ENCODE measurements at regions not wholly inside any gene's neighbourhood (a gene's known extent, or its start where the extent isn't known, plus 50 kb on each side); places are given as distances from the start of the nearest gene placed in this dataset.

- TF ChIP-seq BHLHE40 (IDR thresholded peaks at IDR 0.05; ENCODE audit: low read depth, low read length) (no peak), EHF (CRISPR knock-in tag; IDR thresholded peaks at IDR 0.05) (no peak), EP300 (IDR thresholded peaks at IDR 0.05) (no peak), RNF2 (IDR thresholded peaks at IDR 0.05; ENCODE audit: borderline replicate concordance, low read depth) (no peak), POLR2A (IDR thresholded peaks at IDR 0.05; ENCODE audit: low read length) (no peak), MYC (IDR thresholded peaks at IDR 0.05; ENCODE audit: borderline replicate concordance, low read length) (no peak), CHD2 (IDR thresholded peaks at IDR 0.05; ENCODE audit: low read length, partially characterized antibody) (no peak), JUN (IDR thresholded peaks at IDR 0.05) (no peak)
- TF ChIP-seq, protein P1, sequence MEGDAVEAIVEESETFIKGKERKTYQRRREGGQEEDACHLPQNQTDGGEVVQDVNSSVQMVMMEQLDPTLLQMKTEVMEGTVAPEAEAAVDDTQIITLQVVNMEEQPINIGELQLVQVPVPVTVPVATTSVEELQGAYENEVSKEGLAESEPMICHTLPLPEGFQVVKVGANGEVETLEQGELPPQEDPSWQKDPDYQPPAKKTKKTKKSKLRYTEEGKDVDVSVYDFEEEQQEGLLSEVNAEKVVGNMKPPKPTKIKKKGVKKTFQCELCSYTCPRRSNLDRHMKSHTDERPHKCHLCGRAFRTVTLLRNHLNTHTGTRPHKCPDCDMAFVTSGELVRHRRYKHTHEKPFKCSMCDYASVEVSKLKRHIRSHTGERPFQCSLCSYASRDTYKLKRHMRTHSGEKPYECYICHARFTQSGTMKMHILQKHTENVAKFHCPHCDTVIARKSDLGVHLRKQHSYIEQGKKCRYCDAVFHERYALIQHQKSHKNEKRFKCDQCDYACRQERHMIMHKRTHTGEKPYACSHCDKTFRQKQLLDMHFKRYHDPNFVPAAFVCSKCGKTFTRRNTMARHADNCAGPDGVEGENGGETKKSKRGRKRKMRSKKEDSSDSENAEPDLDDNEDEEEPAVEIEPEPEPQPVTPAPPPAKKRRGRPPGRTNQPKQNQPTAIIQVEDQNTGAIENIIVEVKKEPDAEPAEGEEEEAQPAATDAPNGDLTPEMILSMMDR (IDR thresholded peaks at IDR 0.05), result no peak
Measured at GRCh38 chr15:69848096-69848495, 249.6 kb downstream of the TLE3 start.
